GM12878 (cell line): ENCODE measurements at regions not wholly inside any gene's neighbourhood (a gene's known extent, or its start where the extent isn't known, plus 50 kb on each side); places are given as distances from the start of the nearest gene placed in this dataset.

Experiments
- FOS ChIP-seq: IDR thresholded peaks from 3 replicates; pipeline ENCODE4 v1.6.1; 2011; ENCODE audit warnings: borderline replicate concordance; ENCODE audit not compliant: insufficient read length; ENCODE audit errors: extremely low read depth
- MYC ChIP-seq: IDR thresholded peaks from 2 replicates; pipeline ENCODE4 v1.6.1; 2011; ENCODE audit warnings: mild to moderate bottlenecking, low read length, moderate library complexity, inconsistent platforms; ENCODE audit not compliant: insufficient read depth, insufficient replicate concordance, insufficient read length, severe bottlenecking
- POLR2A ChIP-seq: IDR thresholded peaks from 2 replicates; pipeline ENCODE4 v1.6.1; 2011; ENCODE audit warnings: low read depth, mild to moderate bottlenecking, low read length
- RCOR1 ChIP-seq: conservative IDR thresholded peaks from 2 replicates; pipeline ENCODE4 v1.6.1; 2012; ENCODE audit warnings: low read depth, low read length, improper control_type of control experiment
- TAF1 ChIP-seq: IDR thresholded peaks from 2 replicates; pipeline ENCODE4 v1.6.1; 2011; ENCODE audit warnings: mild to moderate bottlenecking, low read depth, low read length, borderline replicate concordance
- TARDBP ChIP-seq: IDR thresholded peaks from 2 replicates; pipeline ENCODE4 v1.6.1; 2016; ENCODE audit warnings: borderline replicate concordance
- YY1 ChIP-seq: IDR thresholded peaks from 2 replicates; pipeline ENCODE4 v1.6.1; 2011; ENCODE audit warnings: low read depth, mild to moderate bottlenecking, low read length
- TF ChIP-seq, protein P1 (sequence below), 3 experiments: IDR thresholded peaks in 2 of 3; conservative IDR thresholded peaks in 1 of 3; 2 replicates each; pipeline ENCODE4 v1.5.1; 2011; ENCODE audit warnings: low read depth in 3 of 3, low read length in 3 of 3, mild to moderate bottlenecking in 3 of 3, control low read depth in 2 of 3, moderate library complexity in 2 of 3, inconsistent platforms in 1 of 3, mixed read lengths in 1 of 3; ENCODE audit not compliant: control insufficient read depth in 2 of 3, insufficient read depth in 1 of 3; ENCODE audit errors: extremely low read depth in 1 of 3

GRCh38 chr6:6495851-6496250 is 92.7 kb upstream of the LY86 start:
- TF ChIP-seq, protein P1, sequence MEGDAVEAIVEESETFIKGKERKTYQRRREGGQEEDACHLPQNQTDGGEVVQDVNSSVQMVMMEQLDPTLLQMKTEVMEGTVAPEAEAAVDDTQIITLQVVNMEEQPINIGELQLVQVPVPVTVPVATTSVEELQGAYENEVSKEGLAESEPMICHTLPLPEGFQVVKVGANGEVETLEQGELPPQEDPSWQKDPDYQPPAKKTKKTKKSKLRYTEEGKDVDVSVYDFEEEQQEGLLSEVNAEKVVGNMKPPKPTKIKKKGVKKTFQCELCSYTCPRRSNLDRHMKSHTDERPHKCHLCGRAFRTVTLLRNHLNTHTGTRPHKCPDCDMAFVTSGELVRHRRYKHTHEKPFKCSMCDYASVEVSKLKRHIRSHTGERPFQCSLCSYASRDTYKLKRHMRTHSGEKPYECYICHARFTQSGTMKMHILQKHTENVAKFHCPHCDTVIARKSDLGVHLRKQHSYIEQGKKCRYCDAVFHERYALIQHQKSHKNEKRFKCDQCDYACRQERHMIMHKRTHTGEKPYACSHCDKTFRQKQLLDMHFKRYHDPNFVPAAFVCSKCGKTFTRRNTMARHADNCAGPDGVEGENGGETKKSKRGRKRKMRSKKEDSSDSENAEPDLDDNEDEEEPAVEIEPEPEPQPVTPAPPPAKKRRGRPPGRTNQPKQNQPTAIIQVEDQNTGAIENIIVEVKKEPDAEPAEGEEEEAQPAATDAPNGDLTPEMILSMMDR (IDR thresholded peaks at IDR 0.05 in 2 of 3, conservative IDR thresholded peaks at IDR 0.05 in 1 of 3; ENCODE audit: control insufficient read depth in 2 of 3, extremely low read depth in 1 of 3, insufficient read depth in 1 of 3, low read depth in 3 of 3, low read length in 3 of 3): no peak
- TF ChIP-seq MYC (no peak), TAF1 (no peak), POLR2A (no peak), FOS (no peak), RCOR1 (no peak), YY1 (no peak), TARDBP (no peak)
